8988T (cell line): ENCODE measurements at regions not wholly inside any gene's neighbourhood (a gene's known extent, or its start where the extent isn't known, plus 50 kb on each side); places are given as distances from the start of the nearest gene placed in this dataset.

Source experiments
- DNase-seq: peaks from one replicate; pipeline ENCODE4 v3.0.0; 2011

DNA sequence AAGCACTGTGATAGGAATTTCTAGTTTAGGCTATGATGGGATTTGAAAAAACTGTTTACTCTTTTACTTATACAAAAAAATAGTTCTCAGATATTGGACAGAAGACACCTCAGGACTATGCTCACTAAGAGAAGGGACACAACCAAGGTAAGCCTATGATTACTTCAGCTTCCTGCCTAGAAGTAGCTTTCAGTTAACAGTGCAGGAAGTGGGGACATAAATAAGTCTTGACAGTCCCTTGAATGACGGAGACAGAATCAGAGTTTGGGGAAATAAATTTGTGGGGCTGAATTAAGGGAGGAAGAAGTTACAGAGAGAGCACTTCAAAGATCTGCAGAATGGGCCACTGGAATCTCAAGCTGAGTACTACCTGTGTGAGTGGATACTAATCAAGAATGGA, 53.8 kb upstream of the OLFM3 start:
- DNase-seq = no peak

DNA sequence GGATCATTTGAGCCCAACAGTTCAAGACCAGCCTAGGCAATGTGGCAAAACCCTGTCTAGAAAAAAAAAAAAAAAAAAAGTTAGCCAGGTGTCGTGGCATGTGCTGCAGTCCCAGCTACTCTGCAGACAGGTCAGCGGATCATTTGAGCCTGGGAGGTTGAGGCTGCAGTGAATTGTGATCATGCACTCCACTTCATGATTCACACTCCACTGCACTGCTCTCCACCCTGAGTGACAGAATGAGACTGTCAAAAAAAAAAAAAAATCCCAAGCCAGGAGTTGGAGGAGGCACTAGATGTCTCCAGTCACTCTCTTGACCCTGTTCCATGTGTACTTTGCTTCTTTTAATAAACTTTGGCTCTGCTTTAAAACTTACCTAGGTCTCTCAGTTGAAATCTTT, 51.0 kb upstream of the OLFM3 start:
- DNase-seq = no peak
